GM10266 (cell line): ENCODE measurements at regions not wholly inside any gene's neighbourhood (a gene's known extent, or its start where the extent isn't known, plus 50 kb on each side); places are given as distances from the start of the nearest gene placed in this dataset.

ENCODE experiments used
- DNase-seq: peaks from one replicate; pipeline ENCODE4 v3.0.0; 2012; ENCODE audit errors: extremely low spot score
- TF ChIP-seq, protein P1 (sequence below): IDR thresholded peaks from 2 replicates; pipeline ENCODE4 v1.5.1; 2012; ENCODE audit warnings: mild to moderate bottlenecking, low read depth; ENCODE audit not compliant: control insufficient read depth, insufficient read depth; ENCODE audit errors: missing control alignments

DNA sequence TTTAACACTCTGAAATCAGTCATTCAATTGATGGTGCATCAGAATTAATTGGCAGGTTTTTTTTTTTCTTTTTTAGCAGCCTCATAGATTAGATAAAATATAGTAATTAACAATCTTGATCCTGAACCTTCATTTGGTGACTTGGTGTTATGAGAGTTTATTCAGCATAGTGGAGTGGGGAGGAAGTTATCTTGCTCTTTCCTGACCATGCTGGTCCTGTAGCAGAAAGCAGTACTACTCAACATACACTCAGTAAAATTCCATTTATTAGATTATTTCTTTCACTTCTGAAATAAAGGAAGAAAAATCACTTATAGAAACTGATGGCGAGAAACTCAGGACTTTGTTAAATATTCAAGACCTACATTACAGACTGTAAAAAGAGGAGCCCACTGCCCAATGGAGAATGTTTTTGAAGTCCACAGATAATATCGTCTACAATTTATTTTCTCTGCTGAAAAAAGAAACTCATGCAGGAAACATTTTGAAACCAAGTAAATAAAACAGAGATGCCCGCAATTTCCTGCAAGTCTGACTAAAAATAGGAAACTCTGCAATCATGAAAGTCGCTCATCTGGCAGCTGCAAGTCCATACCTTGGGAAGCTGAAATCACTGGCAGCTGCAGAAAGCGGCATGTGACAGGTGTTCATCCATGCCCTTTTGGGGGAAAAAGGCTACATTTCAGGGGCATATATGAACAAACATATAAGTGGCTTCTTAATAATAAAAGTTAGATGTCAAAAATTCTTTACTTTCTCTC lies 233.2 kb upstream of the RFX3 start:
- TF ChIP-seq, protein P1, sequence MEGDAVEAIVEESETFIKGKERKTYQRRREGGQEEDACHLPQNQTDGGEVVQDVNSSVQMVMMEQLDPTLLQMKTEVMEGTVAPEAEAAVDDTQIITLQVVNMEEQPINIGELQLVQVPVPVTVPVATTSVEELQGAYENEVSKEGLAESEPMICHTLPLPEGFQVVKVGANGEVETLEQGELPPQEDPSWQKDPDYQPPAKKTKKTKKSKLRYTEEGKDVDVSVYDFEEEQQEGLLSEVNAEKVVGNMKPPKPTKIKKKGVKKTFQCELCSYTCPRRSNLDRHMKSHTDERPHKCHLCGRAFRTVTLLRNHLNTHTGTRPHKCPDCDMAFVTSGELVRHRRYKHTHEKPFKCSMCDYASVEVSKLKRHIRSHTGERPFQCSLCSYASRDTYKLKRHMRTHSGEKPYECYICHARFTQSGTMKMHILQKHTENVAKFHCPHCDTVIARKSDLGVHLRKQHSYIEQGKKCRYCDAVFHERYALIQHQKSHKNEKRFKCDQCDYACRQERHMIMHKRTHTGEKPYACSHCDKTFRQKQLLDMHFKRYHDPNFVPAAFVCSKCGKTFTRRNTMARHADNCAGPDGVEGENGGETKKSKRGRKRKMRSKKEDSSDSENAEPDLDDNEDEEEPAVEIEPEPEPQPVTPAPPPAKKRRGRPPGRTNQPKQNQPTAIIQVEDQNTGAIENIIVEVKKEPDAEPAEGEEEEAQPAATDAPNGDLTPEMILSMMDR, result no peak
- no peak for DNase-seq

DNA sequence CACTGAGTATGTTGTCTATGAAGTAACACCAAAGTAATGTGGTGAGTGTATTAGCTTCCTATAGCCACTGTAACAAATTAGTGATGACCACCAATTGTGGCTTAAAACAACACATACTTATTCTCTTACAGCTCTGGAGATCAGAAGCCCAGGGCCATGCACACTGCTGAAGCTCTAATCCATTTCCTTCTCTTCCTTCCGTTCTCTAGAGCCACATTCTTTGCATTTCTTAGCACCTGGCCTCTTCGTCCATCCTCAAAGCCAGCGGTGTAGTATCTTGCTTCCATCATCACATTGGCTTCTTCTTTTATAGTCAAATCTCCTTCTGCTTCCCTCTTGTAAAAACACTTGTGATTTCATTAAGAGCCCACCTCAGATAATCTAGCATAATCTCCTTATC lies 230.3 kb upstream of the RFX3 start:
- no peak for DNase-seq
- TF ChIP-seq, protein P1, result no peak

DNA sequence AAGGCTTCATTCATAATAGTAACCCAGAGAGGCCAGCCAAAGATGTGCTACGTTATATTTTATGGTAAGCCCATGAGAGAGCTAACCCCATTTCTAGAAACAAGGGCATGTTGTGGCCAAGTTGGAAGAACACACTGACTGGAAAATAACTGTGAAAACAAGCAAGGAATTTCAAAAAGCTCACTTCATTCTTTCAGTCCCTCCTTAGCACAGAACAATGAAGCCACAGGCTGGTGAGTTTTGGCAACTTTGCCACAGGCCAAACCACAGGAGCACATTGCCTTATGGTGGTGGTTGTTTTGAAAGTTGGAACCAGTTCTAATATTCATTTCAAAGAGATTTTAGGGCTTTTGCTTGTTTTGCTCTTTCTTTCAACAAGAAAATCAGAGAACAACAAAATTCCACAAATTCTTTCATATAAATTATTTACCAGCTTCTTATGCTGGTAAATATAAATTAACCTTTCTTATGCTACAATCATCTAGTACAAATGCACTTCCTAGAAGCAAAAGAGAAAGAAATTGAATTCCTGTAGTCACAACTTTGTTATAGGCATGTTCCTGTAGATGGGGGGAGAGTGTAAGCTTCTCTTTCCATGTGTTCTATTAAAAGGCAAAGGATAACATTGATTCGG lies 225.4 kb upstream of the RFX3 start:
- DNase-seq, result no peak
- TF ChIP-seq, protein P1, result no peak

DNA sequence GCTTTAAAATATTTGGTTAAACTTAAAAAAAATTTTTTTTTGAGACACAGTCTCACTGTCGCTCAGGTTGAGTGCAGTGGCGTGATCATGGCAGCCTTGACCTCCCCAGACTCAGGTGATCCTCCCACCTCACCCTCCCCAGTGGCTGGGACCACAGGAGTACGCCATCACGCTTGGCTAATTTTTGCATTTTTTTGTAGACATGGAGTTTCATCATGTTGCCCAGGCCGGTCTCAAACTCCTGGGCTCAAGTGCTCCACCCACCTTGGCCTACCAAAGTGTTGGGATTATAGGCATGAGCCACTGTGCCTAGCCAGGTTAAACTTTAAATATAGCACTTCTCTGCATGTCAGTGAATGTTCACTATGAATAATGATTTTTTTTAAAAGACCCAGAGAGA lies 224.5 kb upstream of the RFX3 start:
- TF ChIP-seq, protein P1, result no peak
- no peak for DNase-seq

DNA sequence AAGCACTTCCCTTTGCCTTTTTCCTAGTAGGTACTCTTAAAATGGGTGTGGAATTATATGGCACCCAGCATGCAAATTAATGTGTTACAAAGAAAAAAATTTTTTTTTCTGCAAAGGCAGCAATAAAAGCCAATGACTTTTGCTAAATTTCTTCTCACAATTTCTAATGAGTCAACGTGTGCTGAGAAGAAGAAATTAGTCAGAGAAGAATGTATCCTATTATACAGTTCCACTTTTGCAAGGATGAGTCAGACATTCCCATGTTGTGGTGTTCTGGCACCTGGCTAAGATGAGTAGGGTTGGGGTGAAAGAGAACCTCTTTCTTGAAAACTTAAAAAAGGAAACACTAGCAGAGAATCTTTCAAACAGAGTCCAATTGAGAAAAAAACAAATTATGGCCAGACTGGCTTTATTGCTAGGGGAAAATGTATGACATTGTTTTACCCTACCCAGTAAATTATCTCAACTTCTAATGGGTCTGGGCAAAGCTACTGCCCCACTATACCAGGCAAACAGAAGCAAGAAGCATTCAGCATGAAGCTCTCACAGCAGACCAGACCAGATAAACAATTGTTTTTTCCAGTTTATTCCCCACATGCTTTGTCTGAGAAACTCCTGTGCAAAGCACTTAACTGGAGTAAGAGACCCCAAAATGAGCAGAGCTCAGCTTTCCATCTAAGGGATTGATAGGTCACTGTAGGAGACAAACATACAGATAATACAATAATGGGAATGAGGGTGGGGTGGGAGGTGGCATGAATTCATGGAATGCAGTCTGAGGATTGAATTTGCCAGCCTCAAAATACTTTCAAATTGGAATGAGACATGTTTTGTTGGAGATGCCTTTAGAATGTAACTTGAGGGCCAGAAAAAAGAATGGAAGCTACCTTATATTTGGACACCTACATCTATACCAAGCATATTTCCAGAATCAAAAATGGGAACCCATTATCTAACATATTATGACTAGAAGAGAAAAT lies 220.8 kb upstream of the RFX3 start:
- no peak for DNase-seq
- TF ChIP-seq, protein P1, result no peak

DNA sequence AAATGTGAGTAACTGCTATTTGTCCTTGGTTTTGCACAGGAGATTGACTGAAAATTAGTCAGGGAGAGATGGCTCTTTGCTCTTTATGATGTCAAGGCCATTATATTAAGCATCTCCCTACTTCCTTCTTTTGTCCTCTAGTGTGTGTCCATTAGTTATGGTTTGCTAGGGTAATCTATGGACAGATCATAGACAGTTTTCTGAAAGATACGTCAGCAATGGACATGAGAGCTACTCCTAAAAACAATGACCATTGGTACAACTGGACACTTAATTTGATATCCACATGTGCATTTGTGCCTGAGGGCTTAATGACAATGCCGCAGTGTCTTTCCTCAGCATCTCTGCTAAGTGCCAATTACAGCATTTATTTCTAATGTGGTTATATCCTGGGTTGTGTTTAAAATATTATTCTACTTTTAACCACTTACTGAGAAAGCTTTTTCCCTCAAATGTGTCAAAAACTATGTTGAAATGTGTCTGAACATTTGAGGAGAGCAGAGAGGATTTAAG lies 218.2 kb upstream of the RFX3 start:
- TF ChIP-seq, protein P1, result no peak
- no peak for DNase-seq

DNA sequence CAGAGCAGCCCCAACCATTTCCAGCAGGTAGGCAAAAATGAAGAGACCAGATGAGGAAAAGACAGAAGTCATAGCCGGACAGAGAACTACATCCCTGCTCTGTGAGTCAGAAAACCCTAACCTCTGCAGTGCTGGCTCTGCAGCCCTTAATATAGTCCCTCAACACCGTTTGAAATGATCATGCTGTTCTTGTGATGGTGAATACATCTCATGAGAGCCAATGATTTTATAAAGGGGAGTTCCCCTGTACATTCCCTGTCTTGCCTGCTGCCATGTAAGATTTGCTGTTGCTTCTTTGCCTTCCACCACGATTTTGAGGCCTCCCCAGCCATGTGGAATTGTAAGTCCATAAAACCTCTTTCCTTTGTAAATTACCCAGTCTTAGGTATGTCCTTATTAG lies 216.8 kb upstream of the RFX3 start:
- TF ChIP-seq, protein P1, result no peak
- DNase-seq, result no peak
